ENCODE measurements at regions not wholly inside any gene's neighbourhood (a gene's known extent, or its start where the extent isn't known, plus 50 kb on each side); places are given as distances from the start of the nearest gene placed in this dataset.

GRCh38 chr10:121406823-121407545 is 191.3 kb downstream of the FGFR2 start:
- TF ChIP-seq CTCF (IDR thresholded peaks at IDR 0.05 in 4 of 5, conservative IDR thresholded peaks at IDR 0.05 in 1 of 5) (no peak), POLR2A (IDR thresholded peaks at IDR 0.05) (no peak)

Data from gastrocnemius medialis (tissue), 4 donors.